CD14-positive monocyte (primary cell): ENCODE measurements at regions not wholly inside any gene's neighbourhood (a gene's known extent, or its start where the extent isn't known, plus 50 kb on each side); places are given as distances from the start of the nearest gene placed in this dataset.

Experiments used
- DNase-seq, 3 donors: peaks; one replicate each; pipeline ENCODE4 v3.0.0-alpha.2; 2011 to 2022
- H2AFZ ChIP-seq: 2 replicates; pipeline ENCODE4 v1.6.0; 2012; ENCODE audit warnings: mild to moderate bottlenecking, low read depth, low read length, inconsistent platforms; ENCODE audit not compliant: insufficient read depth, poor library complexity, severe bottlenecking
- H3K27ac ChIP-seq, 2 donors: 1 replicate in 1 of 2; 2 replicates in 1 of 2; pipeline ENCODE4 v1.5.1; 2012 to 2013; ENCODE audit warnings: low read length in 2 of 2, control low read depth in 1 of 2, inconsistent platforms in 1 of 2, low read depth in 1 of 2, mild to moderate bottlenecking in 1 of 2
- H3K27me3 ChIP-seq, 2 donors: one replicate each; pipeline versions ENCODE4 v1.6.0 to v1.6.1; 2011 to 2013; ENCODE audit warnings: low read length in 2 of 2; ENCODE audit not compliant: control insufficient read depth in 2 of 2, insufficient read depth in 2 of 2
- H3K36me3 ChIP-seq, 2 donors: replicated peaks in 1 of 2; 1 replicate in 1 of 2; 2 replicates in 1 of 2; pipeline versions ENCODE4 v1.5.1 to v1.6.1; 2012 to 2013; ENCODE audit warnings: low read length in 2 of 2, control low read depth in 1 of 2, inconsistent platforms in 1 of 2, mild to moderate bottlenecking in 1 of 2; ENCODE audit not compliant: insufficient read depth in 2 of 2, control insufficient read depth in 1 of 2
- H3K4me1 ChIP-seq, 2 donors: 1 replicate in 1 of 2; 2 replicates in 1 of 2; pipeline versions ENCODE4 v1.5.1 to v1.6.1; 2012 to 2013; ENCODE audit warnings: low read length in 2 of 2, control low read depth in 1 of 2, inconsistent platforms in 1 of 2, mild to moderate bottlenecking in 1 of 2, moderate library complexity in 1 of 2; ENCODE audit not compliant: insufficient read depth in 2 of 2, control insufficient read depth in 1 of 2
- H3K4me2 ChIP-seq: replicated peaks from 2 replicates; pipeline ENCODE3; 2012; ENCODE audit warnings: low read length, moderate library complexity, mild to moderate bottlenecking; ENCODE audit not compliant: poor library complexity, severe bottlenecking; ENCODE audit errors: extremely low read depth
- H3K4me3 ChIP-seq, 3 experiments: fragments of 200-600 bp in 1 of 3; sonication (generic) in 1 of 3; replicated peaks in 1 of 3; 1 replicate in 2 of 3; 2 replicates in 1 of 3; pipeline ENCODE4 v1.5.1; 2011 to 2013; ENCODE audit warnings: low read length in 3 of 3, mild to moderate bottlenecking in 3 of 3, control low read depth in 2 of 3, low read depth in 2 of 3, inconsistent platforms in 1 of 3, moderate library complexity in 1 of 3
- H3K79me2 ChIP-seq: 2 replicates; pipeline ENCODE4 v1.6.0; 2012; ENCODE audit warnings: mild to moderate bottlenecking, control low read depth, inconsistent platforms, low read length, moderate library complexity; ENCODE audit not compliant: insufficient read depth
- H3K9ac ChIP-seq: 2 replicates; pipeline ENCODE4 v1.6.0; 2017; ENCODE audit warnings: low read length, mild to moderate bottlenecking; ENCODE audit not compliant: insufficient read depth, poor library complexity, severe bottlenecking
- H3K9me3 ChIP-seq, 2 donors: replicated peaks in 1 of 2; 1 replicate in 1 of 2; 2 replicates in 1 of 2; pipeline versions ENCODE4 v1.5.1 to v1.6.1; 2012 to 2013; ENCODE audit warnings: low read length in 2 of 2, control low read depth in 1 of 2; ENCODE audit not compliant: control insufficient read depth in 1 of 2, insufficient read depth in 1 of 2
- H4K20me1 ChIP-seq: 2 replicates; pipeline ENCODE4 v1.6.0; 2012; ENCODE audit warnings: mild to moderate bottlenecking, low read length, control low read depth, moderate library complexity; ENCODE audit not compliant: insufficient read depth
- H3K27ac Mint-ChIP-seq, 7 donors: one replicate each; pipeline ENCODE4 v1.8.0; 2020; ENCODE audit warnings: mild to moderate bottlenecking in 7 of 7, mixed read lengths in 7 of 7, moderate library complexity in 6 of 7, inconsistent platforms in 2 of 7
- H3K27me3 Mint-ChIP-seq, 3 donors: one replicate each; pipeline ENCODE4 v1.8.0; 2021 to 2022; ENCODE audit warnings: low read depth in 3 of 3, mild to moderate bottlenecking in 3 of 3, mixed read lengths in 3 of 3, moderate library complexity in 3 of 3, inconsistent platforms in 1 of 3
- H3K36me3 Mint-ChIP-seq, 2 donors: one replicate each; pipeline ENCODE4 v1.8.0; 2020; ENCODE audit warnings: mixed read lengths in 2 of 2, inconsistent platforms in 1 of 2, mild to moderate bottlenecking in 1 of 2
- H3K4me1 Mint-ChIP-seq: one replicate; pipeline ENCODE4 v1.8.0; 2020; ENCODE audit warnings: mild to moderate bottlenecking, mixed read lengths
- H3K4me3 Mint-ChIP-seq, 2 donors: one replicate each; pipeline ENCODE4 v1.8.0; 2020; ENCODE audit warnings: mild to moderate bottlenecking in 2 of 2, mixed read lengths in 2 of 2, moderate library complexity in 1 of 2
- H3K9me3 Mint-ChIP-seq, 7 donors: one replicate each; pipeline ENCODE4 v1.8.0; 2020 to 2022; ENCODE audit warnings: mixed read lengths in 7 of 7, mild to moderate bottlenecking in 6 of 7, moderate library complexity in 6 of 7, inconsistent platforms in 2 of 7
- CTCF ChIP-seq: fragments of 200-600 bp; IDR thresholded peaks from one replicate; pipeline ENCODE4 v1.8.0; 2022; ENCODE audit warnings: antibody characterized with exemption, mild to moderate bottlenecking
- WGBS: methylation state at CpG from one replicate; pipeline ENCODE4 v1.1.5; 2013; ENCODE audit warnings: missing lambda C conversion rate; ENCODE audit not compliant: insufficient coverage; 5-methylcytosine and 5-hydroxymethylcytosine counted together
- intact Hi-C, 2 donors: fragments of 100-400 bp; cut with micrococcal nuclease; formaldehyde crosslinking; loops; one replicate each; pipeline versions ENCODE4 v1.15.0 to v1.15.1; 2023

GRCh38 chr1:227417756-227418480 lies 99.6 kb upstream of the CDC42BPA start:
- no peaks in the 10 kb centered on the region for H3K79me2 ChIP-seq
- H3K27ac ChIP-seq = no peak overlapping the region
- H3K27me3 ChIP-seq = no peaks in the 10 kb centered on the region
- no peaks in the 10 kb centered on the region for H3K9me3 Mint-ChIP-seq
- no peak overlapping the region for H2AFZ ChIP-seq
- no peaks in the 10 kb centered on the region for H3K9me3 ChIP-seq
- intact Hi-C loops = no loop called here
- no peak overlapping the region for H3K4me3 Mint-ChIP-seq
- H3K27me3 Mint-ChIP-seq = peaks cover 4 to 7% (median 6%) of the 10 kb centered on the region in 3 donors
- H3K9ac ChIP-seq = no peak overlapping the region
- no CpG with 5 or more reads among the region's 2 CpGs for WGBS
- H3K27ac Mint-ChIP-seq = no peak overlapping the region
- DNase-seq = no peak
- no peaks in the 10 kb centered on the region for H3K36me3 Mint-ChIP-seq
- peaks cover 7% of the 10 kb centered on the region for H3K4me1 Mint-ChIP-seq
- TF ChIP-seq CTCF = no peak
- no peak overlapping the region for H3K4me2 ChIP-seq
- no peaks in the 10 kb centered on the region for H3K36me3 ChIP-seq
- H4K20me1 ChIP-seq = no peaks in the 10 kb centered on the region
- no peaks in the 10 kb centered on the region for H3K4me1 ChIP-seq
- H3K4me3 ChIP-seq = no peak overlapping the region

DNA sequence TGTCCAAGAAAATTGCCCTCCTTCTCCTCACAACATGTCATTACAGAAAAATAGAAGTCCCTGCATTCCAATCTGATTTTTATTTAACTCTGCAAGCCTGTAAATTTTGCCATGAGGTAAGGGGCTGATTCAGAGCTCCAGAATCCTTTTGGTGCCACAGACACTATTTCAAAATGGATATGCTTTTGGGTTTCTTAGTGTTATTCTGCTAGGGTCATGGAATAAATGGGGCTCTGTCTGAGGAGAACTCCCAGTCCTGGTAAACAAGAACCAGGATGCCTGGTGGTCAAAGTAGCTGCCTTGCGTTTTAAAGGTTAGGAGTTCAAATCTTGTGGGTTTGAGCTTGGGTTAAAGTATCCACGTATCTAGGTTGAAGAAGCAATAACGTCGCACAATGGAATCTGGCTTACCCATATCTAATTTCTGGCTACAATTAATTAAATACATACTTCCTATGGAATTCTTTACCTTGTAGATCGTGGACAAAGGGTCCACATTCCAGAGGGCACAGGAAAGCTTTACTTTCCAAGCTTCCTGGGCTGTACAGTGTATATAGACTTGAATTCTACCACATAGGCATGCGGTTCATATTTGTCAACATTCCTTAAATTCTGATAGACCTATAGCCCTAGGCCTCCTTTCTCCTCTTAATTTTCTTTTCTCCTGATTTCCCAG lies 98.0 kb upstream of the CDC42BPA start:
- no peak overlapping the region for H3K27ac Mint-ChIP-seq
- Histone ChIP-seq H3K4me2 (no peak overlapping the region), H3K27me3 (no peaks in the 10 kb centered on the region), H2AFZ (no peak overlapping the region), H3K27ac (no peak overlapping the region), H3K4me3 (no peak overlapping the region), H3K9me3 (no peaks in the 10 kb centered on the region), H4K20me1 (no peaks in the 10 kb centered on the region), H3K36me3 (no peaks in the 10 kb centered on the region), H3K79me2 (no peaks in the 10 kb centered on the region), H3K9ac (no peak overlapping the region), H3K4me1 (no peaks in the 10 kb centered on the region)
- H3K36me3 Mint-ChIP-seq = no peaks in the 10 kb centered on the region
- intact Hi-C loops = no loop called here
- no peaks in the 10 kb centered on the region for H3K9me3 Mint-ChIP-seq
- H3K4me3 Mint-ChIP-seq = no peak overlapping the region
- H3K4me1 Mint-ChIP-seq = peaks cover 7% of the 10 kb centered on the region
- H3K27me3 Mint-ChIP-seq = peaks cover 6 to 9% (median 6%) of the 10 kb centered on the region in 3 donors
- WGBS = no CpG with 5 or more reads among the region's 6 CpGs
- TF ChIP-seq CTCF = no peak
- DNase-seq = no peak
